ENCODE measurements at regions not wholly inside any gene's neighbourhood (a gene's known extent, or its start where the extent isn't known, plus 50 kb on each side); places are given as distances from the start of the nearest gene placed in this dataset.

DNA sequence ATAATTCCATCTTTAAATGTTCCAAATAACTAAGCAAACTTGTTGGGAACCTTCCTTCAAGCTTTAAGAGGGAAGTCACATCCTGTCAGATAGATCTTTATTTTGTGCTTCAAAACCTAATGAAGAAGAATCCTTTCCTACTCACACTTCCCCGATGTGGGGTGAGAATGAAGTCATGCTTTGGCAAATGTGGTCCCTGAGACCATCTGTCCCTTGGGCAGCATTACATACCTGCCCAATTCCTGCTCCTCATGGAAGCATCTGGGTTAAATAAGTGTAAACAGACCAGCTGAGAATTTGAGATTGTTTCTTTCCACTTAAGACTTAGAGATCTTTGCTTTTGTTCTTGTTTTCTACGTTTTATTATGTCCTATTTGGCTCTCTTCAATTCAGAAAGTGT lies 606.0 kb upstream of the TMEM132C start:
- no peak for TF ChIP-seq POLR2AphosphoS5 (IDR thresholded peaks at IDR 0.05)
- TF ChIP-seq, protein P1, sequence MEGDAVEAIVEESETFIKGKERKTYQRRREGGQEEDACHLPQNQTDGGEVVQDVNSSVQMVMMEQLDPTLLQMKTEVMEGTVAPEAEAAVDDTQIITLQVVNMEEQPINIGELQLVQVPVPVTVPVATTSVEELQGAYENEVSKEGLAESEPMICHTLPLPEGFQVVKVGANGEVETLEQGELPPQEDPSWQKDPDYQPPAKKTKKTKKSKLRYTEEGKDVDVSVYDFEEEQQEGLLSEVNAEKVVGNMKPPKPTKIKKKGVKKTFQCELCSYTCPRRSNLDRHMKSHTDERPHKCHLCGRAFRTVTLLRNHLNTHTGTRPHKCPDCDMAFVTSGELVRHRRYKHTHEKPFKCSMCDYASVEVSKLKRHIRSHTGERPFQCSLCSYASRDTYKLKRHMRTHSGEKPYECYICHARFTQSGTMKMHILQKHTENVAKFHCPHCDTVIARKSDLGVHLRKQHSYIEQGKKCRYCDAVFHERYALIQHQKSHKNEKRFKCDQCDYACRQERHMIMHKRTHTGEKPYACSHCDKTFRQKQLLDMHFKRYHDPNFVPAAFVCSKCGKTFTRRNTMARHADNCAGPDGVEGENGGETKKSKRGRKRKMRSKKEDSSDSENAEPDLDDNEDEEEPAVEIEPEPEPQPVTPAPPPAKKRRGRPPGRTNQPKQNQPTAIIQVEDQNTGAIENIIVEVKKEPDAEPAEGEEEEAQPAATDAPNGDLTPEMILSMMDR (IDR thresholded peaks at IDR 0.05 in 8 of 11, conservative IDR thresholded peaks at IDR 0.05 in 3 of 11): no peak
- no peak for TF ChIP-seq POLR2A (IDR thresholded peaks at IDR 0.05)
